SH-SY5Y (cell line): ENCODE measurements at regions not wholly inside any gene's neighbourhood (a gene's known extent, or its start where the extent isn't known, plus 50 kb on each side); places are given as distances from the start of the nearest gene placed in this dataset.

Experiments
- GATA2 ChIP-seq: IDR thresholded peaks from 2 replicates; pipeline ENCODE4 v1.6.1; 2011; ENCODE audit warnings: mild to moderate bottlenecking, low read depth, low read length
- GATA3 ChIP-seq: IDR thresholded peaks from 2 replicates; pipeline ENCODE4 v1.6.1; 2011; ENCODE audit warnings: low read depth, mild to moderate bottlenecking, low read length, moderate library complexity

GRCh38 chr3:148128136-148128535, 569.6 kb upstream of the AGTR1 start:
- TF ChIP-seq GATA2 (no peak), GATA3 (no peak)
